ENCODE measurements at regions not wholly inside any gene's neighbourhood (a gene's known extent, or its start where the extent isn't known, plus 50 kb on each side); places are given as distances from the start of the nearest gene placed in this dataset.

GRCh38 chr17:72574675-72575510 is 454.1 kb downstream of the SOX9 start:
- DNase-seq (ENCODE audit: low read depth in 2 of 2), result no peak

GRCh38 chr17:72575542-72576233 is 454.9 kb downstream of the SOX9 start:
- no peak for DNase-seq (ENCODE audit: low read depth in 2 of 2)

- no peak for DNase-seq (ENCODE audit: low read depth in 2 of 2)
These were observed 455.5 kb downstream of the SOX9 start for GRCh38 chr17:72576289-72576759.

DNA sequence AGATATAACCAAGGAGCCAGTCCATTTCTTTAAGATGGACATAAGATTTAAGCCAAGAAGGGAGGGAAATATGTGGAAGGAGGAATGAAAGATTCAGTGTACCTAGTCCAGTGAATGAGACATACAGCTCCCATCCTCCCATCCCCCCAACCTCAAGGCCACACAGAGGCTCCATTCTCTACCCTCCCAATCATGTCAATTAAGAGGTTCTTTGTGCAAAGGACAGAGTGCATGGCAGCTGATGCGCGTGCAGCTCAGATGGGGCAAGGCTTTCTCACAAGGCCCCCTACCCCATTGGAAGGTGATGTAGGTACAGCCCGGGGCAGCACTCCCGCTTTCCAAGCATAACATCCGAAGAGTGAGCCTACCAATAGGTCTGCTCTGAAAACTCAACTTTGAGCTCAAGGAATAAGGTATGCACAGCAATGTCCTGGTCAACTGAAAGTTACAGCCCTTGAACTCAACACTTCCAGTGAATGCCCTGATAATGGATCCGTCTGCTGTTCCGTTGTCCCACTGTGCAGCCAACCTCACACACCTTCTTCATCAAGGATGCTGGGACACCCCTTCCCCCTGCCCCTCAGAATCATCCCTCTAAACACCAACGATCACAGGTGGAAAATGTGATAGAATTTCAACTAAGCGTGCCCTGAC is 458.1 kb downstream of the SOX9 start:
- no peak for DNase-seq (ENCODE audit: low read depth in 2 of 2)

- no peak for DNase-seq (ENCODE audit: low read depth in 2 of 2)
These were observed 459.1 kb downstream of the SOX9 start for GRCh38 chr17:72579990-72580320.

DNA sequence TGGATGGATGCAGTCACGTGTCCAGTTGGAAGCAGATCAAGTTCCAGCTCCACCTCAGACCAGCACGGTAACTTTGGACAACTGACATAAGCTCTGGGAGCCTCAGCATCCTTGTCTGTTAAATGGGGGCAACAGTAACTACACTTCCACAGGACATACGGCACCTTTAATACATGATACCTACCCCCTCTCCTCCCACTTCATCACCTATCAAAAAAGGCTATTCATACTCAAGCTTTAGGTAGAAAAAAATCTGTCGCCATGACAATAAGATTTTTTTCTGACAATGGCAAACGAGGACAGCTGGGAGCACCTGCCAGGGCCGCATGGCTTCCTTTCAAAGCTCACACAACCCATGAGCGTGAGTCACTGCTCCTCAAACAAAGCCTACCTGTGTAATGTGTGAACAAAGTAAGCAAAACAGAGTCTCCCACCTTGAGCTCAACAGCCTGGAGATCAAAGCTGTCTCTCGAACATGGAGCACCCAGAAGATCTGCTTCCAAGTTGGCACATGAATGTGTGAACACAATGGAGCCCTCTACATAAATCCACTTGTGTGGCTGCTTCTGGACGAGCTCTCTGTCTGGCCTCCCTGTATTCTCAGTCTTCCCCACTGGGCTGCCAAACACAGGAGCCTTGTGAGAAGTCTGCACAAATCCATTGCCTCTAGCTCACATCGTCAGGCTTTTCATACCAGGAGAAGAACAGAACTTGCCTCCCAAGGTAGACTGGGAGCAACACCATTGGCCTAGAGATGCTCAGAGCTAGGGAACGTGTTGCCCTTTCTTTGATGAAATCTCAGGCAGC is 459.7 kb downstream of the SOX9 start:
- no peak for DNase-seq (ENCODE audit: low read depth in 2 of 2)

GRCh38 chr17:72587156-72587555 is 466.3 kb downstream of the SOX9 start:
- DNase-seq (ENCODE audit: low read depth in 2 of 2), result no peak

DNA sequence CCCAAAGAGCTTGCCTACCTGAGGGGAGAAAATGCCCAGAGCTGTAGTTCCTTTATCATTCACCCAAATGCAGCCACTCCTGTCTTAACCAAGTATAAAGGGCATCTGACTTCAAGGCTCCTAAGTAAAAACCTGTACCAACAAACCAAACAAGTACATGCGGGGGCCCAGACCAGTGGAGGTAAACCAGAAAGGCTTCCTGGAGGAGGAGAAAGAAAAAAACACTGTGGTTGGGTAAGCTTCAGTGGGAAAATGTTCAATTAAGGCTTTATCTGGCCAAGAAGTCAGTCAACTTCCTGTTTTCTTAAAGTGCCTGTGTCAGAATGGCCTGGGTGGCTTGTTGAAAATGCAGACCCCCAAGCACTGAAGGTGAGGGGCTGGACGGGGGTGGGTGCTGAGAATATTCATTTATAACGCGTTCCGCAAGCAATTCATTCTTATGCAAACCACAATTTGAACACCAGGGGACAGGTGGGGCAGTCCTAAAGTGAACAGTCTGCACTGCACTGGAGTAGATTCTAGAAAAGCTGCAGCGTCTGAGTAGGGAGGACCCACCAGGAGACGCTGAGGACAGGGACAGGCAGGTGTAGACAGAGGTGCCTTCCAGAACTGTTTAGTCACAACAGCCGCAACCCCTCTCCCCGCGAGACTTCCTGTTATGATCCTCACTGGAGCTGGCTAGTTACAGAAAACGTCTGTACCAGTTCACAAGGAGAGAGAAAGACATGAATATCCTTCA is 467.1 kb downstream of the SOX9 start:
- DNase-seq (ENCODE audit: low read depth in 2 of 2), result no peak

- no peak for DNase-seq (ENCODE audit: low read depth in 2 of 2)
These were observed 467.7 kb downstream of the SOX9 start for GRCh38 chr17:72588561-72588960.

DNA sequence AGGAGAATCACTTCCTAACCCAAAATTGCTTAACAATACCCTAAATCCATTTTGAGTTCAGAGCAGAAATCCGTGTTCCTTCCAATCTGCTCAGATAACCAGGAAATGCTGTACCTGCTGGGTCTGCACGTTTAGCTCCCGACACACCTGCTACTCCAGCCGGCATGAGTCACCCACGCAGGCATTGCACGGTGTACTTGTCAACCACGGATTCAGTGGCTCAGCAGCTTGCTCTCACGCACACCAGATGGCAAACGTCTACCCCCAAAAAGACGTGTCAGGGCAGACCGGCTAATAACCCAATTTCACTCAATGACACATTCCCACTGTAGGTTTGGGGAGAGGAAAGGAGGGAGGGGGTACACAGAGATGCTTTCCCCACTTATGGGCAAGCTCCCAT is 468.1 kb downstream of the SOX9 start:
- DNase-seq (ENCODE audit: low read depth in 2 of 2), result no peak

- DNase-seq (ENCODE audit: low read depth in 2 of 2), result no peak
These were observed 469.6 kb downstream of the SOX9 start for GRCh38 chr17:72590382-72590781.

GRCh38 chr17:72590882-72591281 is 470.1 kb downstream of the SOX9 start:
- no peak for DNase-seq (ENCODE audit: low read depth in 2 of 2)

DNA sequence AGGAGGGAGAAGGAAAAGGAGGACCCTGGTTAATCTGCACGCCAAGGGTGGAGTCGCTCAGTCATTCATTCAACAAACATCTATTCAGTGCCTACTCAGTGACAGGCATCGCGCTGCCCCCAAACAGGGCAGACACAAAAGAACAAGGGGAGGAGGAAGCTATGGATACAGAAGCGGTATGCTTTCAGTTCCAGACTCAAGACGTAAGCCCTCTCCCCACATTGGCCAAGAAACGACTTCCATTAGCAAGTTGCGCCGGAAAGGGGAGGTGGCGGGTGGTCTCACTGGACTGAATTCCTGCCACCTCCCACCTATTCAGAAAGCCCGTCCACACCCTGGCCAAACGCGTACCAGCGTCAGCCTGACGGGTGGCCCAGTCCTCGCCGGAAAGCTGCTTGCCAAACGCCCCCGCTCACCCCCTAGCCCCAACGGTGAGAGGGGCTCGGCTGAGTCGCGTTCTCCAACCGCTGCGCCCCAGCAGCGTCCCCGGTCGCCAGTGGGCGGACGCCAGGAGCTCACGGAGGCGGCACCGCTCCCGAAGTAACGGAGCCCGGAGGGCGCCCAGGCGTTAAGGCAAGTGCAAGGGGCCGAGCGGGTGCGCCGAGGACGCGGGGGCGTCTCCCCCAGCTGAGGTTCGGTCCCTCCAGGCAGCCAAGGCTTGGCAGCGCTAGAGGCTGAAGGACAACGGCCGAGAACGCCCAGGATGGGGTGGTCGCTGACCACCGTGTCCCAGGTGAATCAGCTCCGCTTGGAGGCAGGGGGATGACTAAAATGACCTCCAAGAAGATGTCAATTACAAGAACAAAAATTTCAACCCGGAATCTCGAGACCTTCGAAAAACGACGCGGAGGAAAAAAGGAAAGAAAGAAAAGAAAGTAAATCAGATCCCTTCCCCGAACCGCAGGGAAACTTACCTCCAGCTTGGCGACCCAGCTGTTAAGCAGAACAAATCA is 470.7 kb downstream of the SOX9 start:
- DNase-seq (ENCODE audit: low read depth in 2 of 2), result no peak

DNA sequence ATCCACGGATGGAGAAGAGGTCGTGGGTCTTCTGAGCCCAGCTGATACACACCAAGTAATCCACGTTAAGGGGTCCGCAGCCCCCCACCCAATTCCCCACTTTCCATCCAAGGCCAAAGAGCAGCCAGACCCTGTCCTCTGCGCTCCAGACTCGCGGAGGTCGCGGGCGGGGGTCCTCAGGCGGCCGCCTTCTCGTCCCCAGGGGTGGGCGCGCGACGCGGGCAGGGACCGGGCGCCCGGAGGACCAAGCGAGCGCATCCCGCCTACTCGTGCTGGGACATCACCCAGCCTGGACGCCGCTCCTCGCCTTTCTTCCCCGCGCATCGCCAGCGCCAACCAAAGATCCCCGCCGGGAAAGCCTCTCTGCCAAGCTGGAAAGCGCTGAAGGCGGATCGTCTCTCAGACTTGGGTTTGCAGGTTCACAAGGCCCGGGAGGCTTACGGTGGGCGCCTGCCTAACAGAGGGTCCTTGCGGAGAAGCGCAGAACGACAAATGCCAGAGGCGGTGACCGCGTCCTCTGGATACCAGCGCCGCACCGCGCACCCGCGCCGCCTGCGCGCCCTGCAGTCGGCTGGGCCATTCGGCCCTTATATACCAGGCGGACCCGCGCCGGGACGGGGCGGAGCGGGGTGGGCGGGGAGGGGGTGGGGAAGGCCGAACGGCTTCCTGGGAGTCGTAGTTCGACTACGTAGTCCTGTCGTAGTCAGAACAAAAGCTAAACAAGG is 471.6 kb downstream of the SOX9 start:
- DNase-seq (ENCODE audit: low read depth in 2 of 2), result peak; percentile 13 to 38

GRCh38 chr17:72592967-72593325 is 472.1 kb downstream of the SOX9 start:
- no peak for DNase-seq (ENCODE audit: low read depth in 2 of 2)

DNA sequence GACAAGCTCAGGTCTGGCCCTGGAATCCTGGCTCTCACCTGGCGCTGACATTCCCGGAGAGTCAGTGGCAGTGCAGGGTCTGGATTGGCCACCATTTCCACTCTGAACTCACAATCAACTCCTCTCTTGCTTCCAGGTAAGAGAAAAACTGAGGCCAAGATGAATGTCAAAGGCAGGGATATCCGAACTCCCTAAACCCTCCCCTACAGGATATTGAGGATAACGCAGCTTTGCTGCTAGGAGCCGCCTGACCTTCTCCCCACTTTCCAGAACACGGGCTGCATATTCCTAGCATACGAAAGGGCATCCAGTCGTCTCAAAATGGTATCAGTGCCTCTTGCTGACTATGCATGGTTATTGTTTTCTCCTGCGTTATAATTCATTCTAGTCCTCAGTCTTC is 473.4 kb downstream of the SOX9 start:
- no peak for DNase-seq (ENCODE audit: low read depth in 2 of 2)
